GM18909 (cell line): ENCODE measurements at regions not wholly inside any gene's neighbourhood (a gene's known extent, or its start where the extent isn't known, plus 50 kb on each side); places are given as distances from the start of the nearest gene placed in this dataset.

Source experiments
- ATAC-seq: cut with Tn5 transposase; IDR thresholded peaks from one replicate; pipeline ENCODE4 v1.9.1; 2021; ENCODE audit warnings: mild to moderate bottlenecking; ENCODE audit not compliant: unreplicated experiment, poor library complexity

DNA sequence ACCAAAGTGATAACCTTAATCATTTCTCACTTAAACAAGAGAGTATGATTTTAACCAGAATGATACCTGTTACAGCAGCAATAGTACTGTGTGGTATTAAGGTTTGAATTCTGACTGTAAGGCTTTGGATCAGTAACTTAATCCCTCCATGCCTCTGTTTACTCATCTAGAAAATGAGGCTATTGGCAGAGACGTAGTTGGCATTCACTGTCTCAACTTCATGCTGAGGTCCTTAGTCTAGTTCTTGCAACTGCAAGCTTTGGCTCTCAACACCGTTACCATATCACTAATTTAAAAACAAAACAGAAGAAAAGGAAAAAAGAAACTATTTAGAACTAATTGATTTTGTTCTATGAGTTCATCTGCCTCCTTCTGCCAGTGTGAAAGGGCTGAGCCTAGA lies 875.4 kb downstream of the MCTP2 start:
- no peak for ATAC-seq

GRCh38 chr15:95108673-95109072 lies 877.3 kb downstream of the MCTP2 start:
- no peak for ATAC-seq

DNA sequence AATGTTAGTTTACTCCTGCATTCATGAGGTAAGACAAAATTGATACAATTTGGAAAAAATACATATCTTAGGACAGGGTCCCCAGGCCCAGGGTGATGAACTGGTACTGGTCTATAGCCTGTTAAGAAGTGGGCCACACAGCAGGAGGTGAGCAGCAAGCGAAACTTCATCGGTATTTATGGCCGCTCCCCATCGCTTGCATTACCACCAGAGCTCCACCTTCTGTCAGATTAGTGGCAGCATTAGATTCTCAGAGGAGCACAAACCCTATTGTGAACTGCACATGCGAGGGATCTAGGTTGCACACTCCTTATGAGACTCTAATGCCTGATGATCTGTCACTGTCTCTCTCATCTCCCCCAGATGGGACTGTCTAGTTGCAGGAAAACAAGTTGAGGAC lies 880.6 kb downstream of the MCTP2 start:
- no peak for ATAC-seq

GRCh38 chr15:95113041-95113440 lies 881.7 kb downstream of the MCTP2 start:
- no peak for ATAC-seq

DNA sequence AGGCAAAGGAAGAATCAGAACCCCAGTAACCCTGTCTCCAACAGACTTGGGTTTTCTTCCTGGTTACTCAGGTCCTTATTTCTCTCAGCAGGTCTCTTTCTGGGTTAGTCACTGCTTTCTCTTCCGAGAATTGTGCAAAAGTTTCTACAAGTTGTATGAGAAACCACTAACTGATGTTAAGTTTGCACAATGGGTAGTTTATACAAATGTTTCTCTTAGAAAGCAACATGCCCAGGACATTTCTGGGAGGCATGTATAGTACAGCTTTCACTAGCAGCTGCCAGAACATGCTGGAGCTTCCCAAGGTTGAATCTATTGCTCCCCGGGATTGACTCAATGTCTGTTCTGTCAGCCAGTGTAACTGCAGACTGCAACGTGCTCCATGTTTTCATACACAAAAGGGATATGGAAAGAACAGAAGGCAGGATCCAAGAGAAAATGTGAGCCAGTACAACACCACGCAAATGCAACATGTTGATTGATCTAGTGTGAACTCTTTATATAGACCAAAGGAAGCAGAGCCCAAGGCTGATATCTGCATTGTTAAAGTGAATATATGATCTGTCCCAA lies 887.8 kb downstream of the MCTP2 start:
- no peak for ATAC-seq

DNA sequence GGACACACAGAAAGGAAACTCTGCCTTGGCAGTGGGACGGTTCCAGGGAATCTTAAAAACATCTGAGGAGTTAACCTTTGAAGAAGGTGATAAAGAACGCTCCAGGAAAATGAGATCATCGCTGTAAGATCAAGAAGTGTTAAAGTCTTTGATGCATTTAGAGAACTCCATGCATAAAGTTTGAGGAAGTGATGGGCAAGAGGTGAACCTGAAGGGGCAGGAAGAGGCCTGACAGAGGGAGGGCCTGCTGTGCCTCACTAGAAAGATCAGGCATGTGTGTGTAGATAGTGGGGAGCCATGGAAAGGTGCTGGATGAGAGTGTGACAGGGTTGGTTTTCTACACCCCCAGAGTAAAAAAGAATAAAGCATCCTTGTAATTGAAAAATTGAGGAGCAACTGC lies 889.2 kb downstream of the MCTP2 start:
- ATAC-seq, result no peak

DNA sequence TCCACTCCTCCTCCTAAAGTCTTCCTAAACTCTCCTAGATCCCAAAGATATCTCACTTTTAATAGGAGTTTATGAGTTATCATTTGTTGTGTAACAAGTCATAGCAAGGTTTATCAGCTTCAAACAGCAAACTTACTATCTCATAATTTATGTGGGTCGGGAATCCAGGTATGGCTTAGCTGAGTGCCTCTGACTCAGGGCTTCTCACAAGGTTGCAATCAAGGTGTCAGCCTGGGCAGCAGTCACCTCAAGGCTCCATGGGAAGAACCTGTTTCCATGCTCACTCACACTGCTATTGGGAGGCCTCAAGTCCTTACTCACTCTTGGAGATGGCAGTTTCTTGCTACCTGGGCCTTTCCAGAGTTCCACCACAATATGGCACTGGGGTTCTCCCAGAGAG lies 889.8 kb downstream of the MCTP2 start:
- ATAC-seq, result no peak

GRCh38 chr15:95125803-95126202 lies 894.4 kb downstream of the MCTP2 start:
- no peak for ATAC-seq

DNA sequence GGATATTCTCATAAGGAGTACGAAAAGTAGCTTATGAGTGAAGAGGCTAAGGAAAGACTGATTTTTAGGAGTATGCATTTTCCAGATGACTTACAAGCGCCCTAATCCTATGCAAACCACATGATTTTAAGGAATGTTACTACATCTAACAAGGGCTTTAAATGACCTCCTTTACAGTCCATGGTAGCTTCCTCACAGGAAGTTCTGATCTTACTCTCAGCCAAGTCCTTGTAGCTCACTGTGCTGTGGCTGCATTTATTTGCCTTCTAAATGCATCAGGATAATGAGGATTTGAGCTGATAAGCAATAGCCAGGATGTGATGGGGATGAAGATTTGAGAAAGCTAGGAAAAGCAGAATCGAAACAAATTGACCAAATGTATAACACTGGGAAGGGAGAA lies 896.0 kb downstream of the MCTP2 start:
- ATAC-seq, result no peak

DNA sequence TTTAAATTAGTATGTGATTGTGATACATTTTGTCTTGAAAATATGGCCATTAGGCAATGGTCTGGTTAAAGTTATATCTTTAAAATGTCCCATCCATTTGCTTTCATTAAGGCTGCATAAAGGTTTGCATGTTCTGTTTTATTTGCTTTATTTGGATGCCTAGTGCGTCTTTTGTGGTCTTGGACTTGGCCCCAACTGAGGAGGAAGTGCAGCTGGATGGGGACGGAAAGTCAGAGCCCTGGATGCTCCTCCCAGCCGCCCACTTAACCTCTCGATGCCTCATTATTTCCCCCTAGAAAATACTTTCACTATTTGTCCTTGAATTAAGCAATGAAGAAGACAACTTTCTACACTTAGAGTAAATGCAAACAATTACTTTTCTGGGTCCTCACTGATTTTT lies 898.2 kb downstream of the MCTP2 start:
- no peak for ATAC-seq

- ATAC-seq, result no peak
These were observed 899.8 kb downstream of the MCTP2 start for GRCh38 chr15:95131131-95131556.

DNA sequence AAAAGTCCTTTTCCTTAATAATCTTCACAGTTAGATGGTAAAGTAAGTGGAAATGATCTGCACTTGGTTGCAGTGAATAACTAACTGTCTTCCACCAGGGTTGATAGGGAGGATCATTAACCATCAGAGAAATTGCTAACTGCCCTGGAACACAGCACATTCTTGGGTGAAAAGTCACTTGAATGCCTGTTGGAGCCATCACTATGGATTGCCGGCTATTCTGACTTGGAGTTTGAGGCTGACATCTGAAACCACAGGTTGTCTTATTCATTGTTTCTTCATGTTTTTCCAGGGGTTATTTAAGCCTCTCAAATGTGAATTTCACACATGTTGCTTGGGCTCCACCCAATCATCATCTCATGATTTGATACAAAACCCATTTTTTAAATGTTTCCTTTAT lies 901.4 kb downstream of the MCTP2 start:
- ATAC-seq, result no peak

- no peak for ATAC-seq
These were observed 903.2 kb downstream of the MCTP2 start for GRCh38 chr15:95134431-95135110.

DNA sequence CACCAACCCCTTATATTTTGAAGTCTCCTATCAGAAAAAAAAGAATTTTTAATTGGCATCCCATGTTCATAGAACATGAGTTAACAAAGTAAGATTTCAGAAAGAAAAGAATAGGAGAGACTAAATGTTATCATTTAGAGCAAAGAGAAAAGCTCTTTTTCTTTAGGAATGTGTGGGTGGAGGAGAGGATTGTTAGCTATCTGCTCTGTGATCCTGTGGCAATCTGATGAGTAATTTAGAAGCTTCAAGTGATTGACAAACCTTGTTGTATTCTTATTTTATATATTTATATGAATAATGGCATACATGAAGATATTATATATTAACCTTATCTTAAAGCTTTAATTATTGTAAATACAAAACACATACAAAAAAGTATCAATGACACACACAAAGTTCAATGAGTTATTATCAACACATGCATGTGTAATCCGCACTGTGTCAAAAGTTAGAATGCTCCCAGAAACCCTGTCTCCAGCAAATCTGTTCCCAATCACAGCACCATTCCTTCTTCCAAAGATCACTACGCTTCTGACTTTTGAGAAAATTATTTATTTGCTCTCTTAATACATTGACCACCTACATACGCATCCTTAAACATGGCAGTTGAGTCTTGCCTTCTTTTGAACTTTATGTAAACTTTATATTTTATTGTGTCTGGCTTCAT lies 907.4 kb downstream of the MCTP2 start:
- no peak for ATAC-seq

DNA sequence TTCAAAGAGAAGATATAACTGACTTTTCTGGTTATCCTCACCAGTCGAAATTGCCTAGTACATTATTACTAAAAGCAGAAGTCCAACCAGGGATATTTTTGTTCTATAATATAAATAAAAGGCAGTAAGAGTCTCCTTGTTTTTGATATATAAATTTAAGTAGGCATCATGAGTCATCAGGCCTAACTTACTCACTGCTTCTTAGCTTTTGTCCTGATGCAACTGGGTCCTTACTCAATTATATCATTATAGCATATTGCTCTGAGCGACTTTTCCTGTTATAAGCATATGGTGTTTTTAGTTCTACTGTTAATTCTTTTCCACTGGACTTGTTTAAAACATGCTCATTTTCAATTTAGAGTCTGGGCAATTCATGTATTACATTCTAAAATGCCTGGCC lies 910.1 kb downstream of the MCTP2 start:
- ATAC-seq, result no peak

DNA sequence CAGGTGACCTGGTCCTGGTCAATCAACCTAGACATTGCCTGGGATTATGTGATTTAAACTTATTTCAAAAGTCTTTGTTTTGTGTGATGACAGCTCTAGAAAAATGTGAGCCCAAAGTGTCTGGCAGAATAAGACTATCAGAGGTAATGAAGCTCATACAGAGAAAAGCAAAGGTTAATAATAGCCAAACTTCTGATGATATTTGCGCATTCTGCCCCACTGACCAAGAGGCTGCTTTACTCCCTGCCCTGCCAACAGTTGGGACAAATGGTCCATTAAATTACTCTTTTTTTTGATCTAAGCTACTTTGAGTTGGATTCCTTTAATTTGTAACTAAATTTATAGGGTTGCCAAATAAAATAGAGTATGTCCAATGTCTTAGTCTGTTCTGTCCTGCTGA lies 911.2 kb downstream of the MCTP2 start:
- no peak for ATAC-seq

- no peak for ATAC-seq
These were observed 915.1 kb downstream of the MCTP2 start for GRCh38 chr15:95146481-95146880.

- ATAC-seq, result no peak
These were observed 916.8 kb downstream of the MCTP2 start for GRCh38 chr15:95148183-95148582.

DNA sequence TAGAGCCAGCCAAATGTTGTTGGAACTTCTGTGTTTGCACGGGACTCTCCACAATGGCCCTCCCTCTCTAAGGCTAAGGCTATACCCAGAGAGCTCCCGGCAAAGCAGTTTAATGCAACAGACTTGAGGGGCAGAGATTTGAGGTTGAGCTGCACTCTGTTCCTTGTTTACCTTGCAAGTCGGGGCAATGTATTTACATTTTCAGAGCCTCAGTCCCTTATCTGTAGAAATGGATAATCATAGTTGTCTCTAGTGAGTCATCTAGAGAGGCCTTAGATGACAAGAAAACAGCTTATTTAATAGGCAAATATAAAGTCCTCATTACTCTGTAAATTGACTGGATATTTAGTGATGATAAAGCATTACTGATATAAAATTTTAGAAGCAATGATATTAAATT lies 917.7 kb downstream of the MCTP2 start:
- ATAC-seq, result no peak

DNA sequence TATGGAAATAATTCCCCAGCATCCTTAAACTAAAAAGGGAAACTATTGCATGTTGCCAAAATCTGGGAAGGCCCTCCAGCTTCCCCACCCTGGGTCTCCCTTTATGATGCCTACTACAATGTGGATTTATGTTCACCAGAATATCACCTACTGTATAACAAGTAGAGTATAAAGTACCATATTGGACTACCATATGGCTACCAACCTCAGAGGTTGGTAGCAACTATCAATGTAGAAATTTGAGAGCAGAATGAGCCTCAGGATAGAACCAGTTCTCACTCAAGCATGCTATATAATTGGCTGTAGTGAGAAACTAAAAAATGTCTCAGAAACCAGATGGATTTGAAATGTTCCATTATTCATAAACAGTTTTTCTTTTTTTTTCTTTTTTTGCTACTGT lies 918.4 kb downstream of the MCTP2 start:
- no peak for ATAC-seq

DNA sequence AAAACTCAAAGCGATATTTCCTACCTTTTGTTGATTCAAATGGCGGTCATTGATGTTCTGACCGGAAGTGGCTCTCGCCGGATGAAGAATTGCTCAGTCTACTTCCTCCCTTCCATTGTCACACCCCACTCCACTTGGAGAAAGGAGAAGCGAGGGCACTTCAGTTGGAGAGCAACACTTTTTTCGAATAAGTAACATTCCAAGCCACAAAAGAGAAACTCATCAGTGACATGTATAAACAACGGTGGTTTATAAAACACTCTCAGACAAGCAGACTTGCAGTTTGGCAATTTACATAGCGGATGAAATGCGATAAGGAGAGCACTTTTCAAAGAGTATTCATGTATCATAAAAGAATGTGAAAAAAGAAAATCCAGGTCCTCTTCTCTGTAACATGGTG lies 919.1 kb downstream of the MCTP2 start:
- ATAC-seq, result no peak

DNA sequence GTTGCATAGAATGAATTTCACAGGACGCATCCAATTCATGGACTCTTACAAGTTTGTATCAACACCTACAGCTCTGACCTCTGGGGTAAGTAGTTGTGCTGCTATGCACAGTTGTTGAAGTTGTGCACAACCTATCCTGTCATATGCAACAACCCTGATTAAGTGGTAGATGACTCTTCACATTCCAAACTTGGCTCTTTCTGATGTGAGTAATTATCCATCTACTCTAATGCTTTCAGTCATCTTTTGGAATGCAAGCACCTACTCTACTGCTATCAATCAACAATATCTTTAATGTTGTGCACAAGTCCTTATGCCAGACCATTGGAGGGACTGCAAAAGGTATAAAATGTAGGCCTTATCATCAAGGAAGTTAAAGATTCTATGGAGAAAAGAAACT lies 921.4 kb downstream of the MCTP2 start:
- no peak for ATAC-seq
